ENCODE measurements at regions not wholly inside any gene's neighbourhood (a gene's known extent, or its start where the extent isn't known, plus 50 kb on each side); places are given as distances from the start of the nearest gene placed in this dataset.

DNA sequence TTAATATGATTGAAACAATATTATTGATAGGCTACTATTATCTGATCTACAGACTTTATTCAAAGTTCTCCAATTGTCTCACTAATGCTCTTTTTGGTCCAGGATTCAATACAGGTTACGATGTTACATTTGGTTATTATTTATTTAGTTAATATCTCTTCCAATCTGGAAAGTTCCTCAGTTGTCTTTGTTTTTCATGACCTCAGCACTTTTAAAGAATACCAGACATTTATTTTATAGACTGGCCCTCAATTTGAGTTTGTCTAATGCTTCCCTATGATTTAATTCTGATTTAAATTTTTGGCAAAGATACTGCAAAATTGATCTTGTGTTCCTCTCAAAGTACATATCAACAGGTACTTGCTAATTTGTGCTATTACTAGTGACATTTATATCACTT is 937.4 kb downstream of the KCNMA1 start:
- no peak overlapping the region for H3K4me2 ChIP-seq (ENCODE audit: low read length)
- H3K36me3 ChIP-seq (ENCODE audit: insufficient read depth, low read length): no peaks in the 10 kb centered on the region
- H3K4me1 ChIP-seq (ENCODE audit: insufficient read depth, low read length): no peaks in the 10 kb centered on the region
- Mint-ChIP-seq H3K9me3 (ENCODE audit: unreplicated experiment) (peaks cover 6% of the 10 kb centered on the region), H3K36me3 (ENCODE audit: low read depth, unreplicated experiment) (no peaks in the 10 kb centered on the region), H3K27me3 (ENCODE audit: low read depth, unreplicated experiment) (no peaks in the 10 kb centered on the region), H3K27ac (ENCODE audit: unreplicated experiment) (no peak overlapping the region), H3K4me1 (ENCODE audit: low read depth, unreplicated experiment) (no peaks in the 10 kb centered on the region), H3K4me3 (ENCODE audit: unreplicated experiment) (no peak overlapping the region)
- FAIRE-seq (no peak), DNase-seq (ENCODE audit: low read depth) (no peak)
- H3K27ac ChIP-seq (ENCODE audit: low read depth, low read length): no peak overlapping the region
- no peak for TF ChIP-seq EZH2 (IDR thresholded peaks at IDR 0.05; ENCODE audit: insufficient read depth, low read length)
- TF ChIP-seq, protein P1, sequence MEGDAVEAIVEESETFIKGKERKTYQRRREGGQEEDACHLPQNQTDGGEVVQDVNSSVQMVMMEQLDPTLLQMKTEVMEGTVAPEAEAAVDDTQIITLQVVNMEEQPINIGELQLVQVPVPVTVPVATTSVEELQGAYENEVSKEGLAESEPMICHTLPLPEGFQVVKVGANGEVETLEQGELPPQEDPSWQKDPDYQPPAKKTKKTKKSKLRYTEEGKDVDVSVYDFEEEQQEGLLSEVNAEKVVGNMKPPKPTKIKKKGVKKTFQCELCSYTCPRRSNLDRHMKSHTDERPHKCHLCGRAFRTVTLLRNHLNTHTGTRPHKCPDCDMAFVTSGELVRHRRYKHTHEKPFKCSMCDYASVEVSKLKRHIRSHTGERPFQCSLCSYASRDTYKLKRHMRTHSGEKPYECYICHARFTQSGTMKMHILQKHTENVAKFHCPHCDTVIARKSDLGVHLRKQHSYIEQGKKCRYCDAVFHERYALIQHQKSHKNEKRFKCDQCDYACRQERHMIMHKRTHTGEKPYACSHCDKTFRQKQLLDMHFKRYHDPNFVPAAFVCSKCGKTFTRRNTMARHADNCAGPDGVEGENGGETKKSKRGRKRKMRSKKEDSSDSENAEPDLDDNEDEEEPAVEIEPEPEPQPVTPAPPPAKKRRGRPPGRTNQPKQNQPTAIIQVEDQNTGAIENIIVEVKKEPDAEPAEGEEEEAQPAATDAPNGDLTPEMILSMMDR (IDR thresholded peaks at IDR 0.05; ENCODE audit: insufficient read depth, low read depth, low read length): no peak
- no peak overlapping the region for H2AFZ ChIP-seq (ENCODE audit: low read depth, low read length)
- H3K9me3 ChIP-seq (ENCODE audit: insufficient read depth, low read depth, low read length): peaks cover 4% of the 10 kb centered on the region
- H3K27me3 ChIP-seq (ENCODE audit: insufficient read depth, low read length): no peaks in the 10 kb centered on the region
- no peaks in the 10 kb centered on the region for H3K79me2 ChIP-seq (ENCODE audit: insufficient read depth, low read length)
- no peaks in the 10 kb centered on the region for H4K20me1 ChIP-seq (ENCODE audit: insufficient read depth, low read length)
- H3K4me3 ChIP-seq (ENCODE audit: insufficient read depth, low read depth, low read length): no peak overlapping the region
- H3K9ac ChIP-seq (ENCODE audit: low read length): no peak overlapping the region

DNA sequence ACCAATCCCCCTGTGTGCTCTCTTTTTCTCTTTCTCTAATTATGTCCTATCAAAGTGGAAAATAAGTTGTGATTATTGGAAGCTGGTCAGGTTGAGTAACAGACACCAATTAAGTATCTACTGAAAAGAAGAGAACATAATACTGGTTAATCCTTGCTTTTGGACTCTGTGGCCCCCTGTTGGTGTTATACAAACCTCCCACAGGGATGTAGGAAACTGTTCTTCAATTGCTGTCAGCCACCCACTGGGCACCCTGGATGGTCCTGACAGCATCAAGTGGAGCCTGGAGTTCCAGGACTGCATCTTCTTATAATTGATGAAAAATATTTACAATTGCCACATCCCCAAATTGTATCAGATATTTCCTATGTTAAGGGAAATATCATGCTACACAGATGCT is 939.7 kb downstream of the KCNMA1 start:
- peaks cover 4% of the 10 kb centered on the region for H3K9me3 ChIP-seq (ENCODE audit: insufficient read depth, low read depth, low read length)
- H3K4me2 ChIP-seq (ENCODE audit: low read length): no peak overlapping the region
- H3K27ac Mint-ChIP-seq (ENCODE audit: unreplicated experiment): no peak overlapping the region
- no peaks in the 10 kb centered on the region for H3K4me1 ChIP-seq (ENCODE audit: insufficient read depth, low read length)
- no peaks in the 10 kb centered on the region for H3K27me3 ChIP-seq (ENCODE audit: insufficient read depth, low read length)
- no peaks in the 10 kb centered on the region for H3K27me3 Mint-ChIP-seq (ENCODE audit: low read depth, unreplicated experiment)
- no peaks in the 10 kb centered on the region for H3K79me2 ChIP-seq (ENCODE audit: insufficient read depth, low read length)
- no peaks in the 10 kb centered on the region for H4K20me1 ChIP-seq (ENCODE audit: insufficient read depth, low read length)
- peaks cover 4% of the 10 kb centered on the region for H3K9me3 Mint-ChIP-seq (ENCODE audit: unreplicated experiment)
- no peak for TF ChIP-seq EZH2 (IDR thresholded peaks at IDR 0.05; ENCODE audit: insufficient read depth, low read length)
- TF ChIP-seq, protein P1 (IDR thresholded peaks at IDR 0.05; ENCODE audit: insufficient read depth, low read depth, low read length): no peak
- FAIRE-seq (no peak), DNase-seq (ENCODE audit: low read depth) (no peak)
- no peaks in the 10 kb centered on the region for H3K4me1 Mint-ChIP-seq (ENCODE audit: low read depth, unreplicated experiment)
- H3K4me3 ChIP-seq (ENCODE audit: insufficient read depth, low read depth, low read length): no peak overlapping the region
- no peak overlapping the region for H2AFZ ChIP-seq (ENCODE audit: low read depth, low read length)
- no peak overlapping the region for H3K9ac ChIP-seq (ENCODE audit: low read length)
- no peaks in the 10 kb centered on the region for H3K36me3 ChIP-seq (ENCODE audit: insufficient read depth, low read length)
- H3K27ac ChIP-seq (ENCODE audit: low read depth, low read length): no peak overlapping the region
- H3K4me3 Mint-ChIP-seq (ENCODE audit: unreplicated experiment): no peak overlapping the region
- H3K36me3 Mint-ChIP-seq (ENCODE audit: low read depth, unreplicated experiment): no peaks in the 10 kb centered on the region

DNA sequence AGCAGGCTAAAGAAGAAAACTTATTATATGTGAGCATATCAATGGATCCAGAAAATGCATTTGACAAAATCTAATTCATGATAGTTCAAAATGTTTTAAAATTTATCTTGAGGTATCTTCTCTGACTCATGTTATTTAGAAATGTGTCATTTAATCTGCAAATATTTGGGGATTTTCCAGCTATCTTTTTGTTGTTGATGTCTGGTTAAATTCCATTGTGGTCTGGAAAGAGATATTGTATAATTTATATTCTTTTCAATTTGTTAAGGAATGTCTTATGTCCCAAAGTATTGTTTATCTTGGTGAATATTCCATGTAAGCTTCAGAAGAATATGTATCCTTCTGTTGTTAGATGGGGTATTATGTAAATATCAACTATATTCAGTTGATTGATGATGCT is 942.5 kb downstream of the KCNMA1 start:
- no peak overlapping the region for H3K9ac ChIP-seq (ENCODE audit: low read length)
- no peaks in the 10 kb centered on the region for H4K20me1 ChIP-seq (ENCODE audit: insufficient read depth, low read length)
- Mint-ChIP-seq H3K36me3 (ENCODE audit: low read depth, unreplicated experiment) (no peaks in the 10 kb centered on the region), H3K4me3 (ENCODE audit: unreplicated experiment) (no peak overlapping the region), H3K27me3 (ENCODE audit: low read depth, unreplicated experiment) (no peaks in the 10 kb centered on the region), H3K4me1 (ENCODE audit: low read depth, unreplicated experiment) (no peaks in the 10 kb centered on the region), H3K9me3 (ENCODE audit: unreplicated experiment) (peaks cover 13% of the 10 kb centered on the region), H3K27ac (ENCODE audit: unreplicated experiment) (no peak overlapping the region)
- TF ChIP-seq EZH2 (IDR thresholded peaks at IDR 0.05; ENCODE audit: insufficient read depth, low read length): no peak
- TF ChIP-seq, protein P1 (IDR thresholded peaks at IDR 0.05; ENCODE audit: insufficient read depth, low read depth, low read length): no peak
- no peak for FAIRE-seq
- no peaks in the 10 kb centered on the region for H3K79me2 ChIP-seq (ENCODE audit: insufficient read depth, low read length)
- no peaks in the 10 kb centered on the region for H3K27me3 ChIP-seq (ENCODE audit: insufficient read depth, low read length)
- H3K27ac ChIP-seq (ENCODE audit: low read depth, low read length): no peak overlapping the region
- no peak overlapping the region for H3K4me2 ChIP-seq (ENCODE audit: low read length)
- H3K9me3 ChIP-seq (ENCODE audit: insufficient read depth, low read depth, low read length): no peaks in the 10 kb centered on the region
- no peak overlapping the region for H3K4me3 ChIP-seq (ENCODE audit: insufficient read depth, low read depth, low read length)
- DNase-seq (ENCODE audit: low read depth): no peak
- H3K4me1 ChIP-seq (ENCODE audit: insufficient read depth, low read length): no peaks in the 10 kb centered on the region
- H2AFZ ChIP-seq (ENCODE audit: low read depth, low read length): no peak overlapping the region
- H3K36me3 ChIP-seq (ENCODE audit: insufficient read depth, low read length): no peaks in the 10 kb centered on the region
